ENCODE measurements at regions not wholly inside any gene's neighbourhood (a gene's known extent, or its start where the extent isn't known, plus 50 kb on each side); places are given as distances from the start of the nearest gene placed in this dataset.
"Not testable (repeated sequence)": the region's sequence is repeated elsewhere in the genome, so short reads cannot be mapped to it uniquely, and the experiment has no call there.

GRCh38 chr10:33661580-33662336 lies 327.3 kb upstream of the NRP1 start:
- no peak for DNase-seq (ENCODE audit: low spot score)

- DNase-seq (ENCODE audit: low spot score) = peak; percentile 35
Measured at GRCh38 chr10:33660329-33660728, 325.9 kb upstream of the NRP1 start.

GRCh38 chr10:33657913-33658312 lies 323.4 kb upstream of the NRP1 start:
- DNase-seq (ENCODE audit: low spot score) = no peak

GRCh38 chr10:33657154-33657908 lies 322.9 kb upstream of the NRP1 start:
- DNase-seq (ENCODE audit: low spot score) = peak; percentile 42

- DNase-seq (ENCODE audit: low spot score) = no peak
Measured at GRCh38 chr10:33655921-33656320, 321.5 kb upstream of the NRP1 start.

- DNase-seq (ENCODE audit: low spot score) = no peak
Measured at GRCh38 chr10:33655165-33655815, 320.8 kb upstream of the NRP1 start.

GRCh38 chr10:33653584-33654367 lies 319.3 kb upstream of the NRP1 start:
- no peak for DNase-seq (ENCODE audit: low spot score)

GRCh38 chr10:33652870-33653269 lies 318.4 kb upstream of the NRP1 start:
- DNase-seq (ENCODE audit: low spot score) = no peak

GRCh38 chr10:33650131-33650530 lies 315.7 kb upstream of the NRP1 start:
- DNase-seq (ENCODE audit: low spot score) = not testable (repeated sequence)

- DNase-seq (ENCODE audit: low spot score) = no peak
Measured at GRCh38 chr10:33643042-33643441, 308.6 kb upstream of the NRP1 start.

- DNase-seq (ENCODE audit: low spot score) = no peak
Measured at GRCh38 chr10:33638891-33639290, 304.4 kb upstream of the NRP1 start.

- DNase-seq (ENCODE audit: low spot score) = no peak
Measured at GRCh38 chr10:33638374-33638773, 303.9 kb upstream of the NRP1 start.

- DNase-seq (ENCODE audit: low spot score) = peak; percentile 55
Measured at GRCh38 chr10:33635967-33636515, 301.6 kb upstream of the NRP1 start.

GRCh38 chr10:33632432-33632831 lies 298.0 kb upstream of the NRP1 start:
- DNase-seq (ENCODE audit: low spot score) = no peak

GRCh38 chr10:33631991-33632390 lies 297.5 kb upstream of the NRP1 start:
- DNase-seq (ENCODE audit: low spot score) = no peak

- DNase-seq (ENCODE audit: low spot score) = no peak
Measured at GRCh38 chr10:33630761-33631160, 296.3 kb upstream of the NRP1 start.

GRCh38 chr10:33627611-33628010 lies 293.1 kb upstream of the NRP1 start:
- DNase-seq (ENCODE audit: low spot score) = no peak

GRCh38 chr10:33626798-33627466 lies 292.5 kb upstream of the NRP1 start:
- DNase-seq (ENCODE audit: low spot score) = no peak

- DNase-seq (ENCODE audit: low spot score) = no peak
Measured at GRCh38 chr10:33623669-33624068, 289.2 kb upstream of the NRP1 start.

- DNase-seq (ENCODE audit: low spot score) = no peak
Measured at GRCh38 chr10:33621101-33621500, 286.6 kb upstream of the NRP1 start.

- no peak for DNase-seq (ENCODE audit: low spot score)
Measured at GRCh38 chr10:33618196-33618595, 283.7 kb upstream of the NRP1 start.

All from SK-N-DZ (cell line).